Memory B cell (primary cell): ENCODE measurements at regions not wholly inside any gene's neighbourhood (a gene's known extent, or its start where the extent isn't known, plus 50 kb on each side); places are given as distances from the start of the nearest gene placed in this dataset.
A peak's percentile ranks its signal among the peaks of the same experiment; 100 is the strongest.
"Not testable (repeated sequence)": the region's sequence is repeated elsewhere in the genome, so short reads cannot be mapped to it uniquely, and the experiment has no call there.

ENCODE experiments used
- ATAC-seq: fragments of 150-1000 bp; cut with Tn5 transposase; 2 replicates; pipeline ENCODE4 v1.10.0; 2021; ENCODE audit warnings: low read depth, mild to moderate bottlenecking, moderate library complexity
- DNase-seq, 2 donors: peaks; one replicate each; pipeline ENCODE4 v3.0.0; 2022; ENCODE audit warnings: low spot score in 2 of 2
- H3K27ac Mint-ChIP-seq: one replicate; pipeline ENCODE4 v1.8.0; 2022; ENCODE audit warnings: mild to moderate bottlenecking, moderate library complexity, mixed read lengths
- H3K27me3 Mint-ChIP-seq: one replicate; pipeline ENCODE4 v1.8.0; 2022; ENCODE audit warnings: mixed read lengths
- H3K36me3 Mint-ChIP-seq: one replicate; pipeline ENCODE4 v1.8.0; 2022; ENCODE audit warnings: mild to moderate bottlenecking, mixed read lengths
- H3K4me1 Mint-ChIP-seq: one replicate; pipeline ENCODE4 v1.8.0; 2022; ENCODE audit warnings: mixed read lengths
- H3K4me3 Mint-ChIP-seq: one replicate; pipeline ENCODE4 v1.8.0; 2022; ENCODE audit warnings: mild to moderate bottlenecking, moderate library complexity, mixed read lengths
- H3K9me3 Mint-ChIP-seq: one replicate; pipeline ENCODE4 v1.8.0; 2022; ENCODE audit warnings: mixed read lengths

- H3K27me3 Mint-ChIP-seq = no peaks in the 10 kb centered on the region
- H3K4me3 Mint-ChIP-seq = no peak overlapping the region
- H3K36me3 Mint-ChIP-seq = peaks cover 2% of the 10 kb centered on the region
- no peak for ATAC-seq
- no peak overlapping the region for H3K27ac Mint-ChIP-seq
- peaks cover 5% of the 10 kb centered on the region for H3K9me3 Mint-ChIP-seq
- no peaks in the 10 kb centered on the region for H3K4me1 Mint-ChIP-seq
- DNase-seq = no peak
Measured at GRCh38 chrY:19484997-19485396, 259.5 kb downstream of the KDM5D start.

- Mint-ChIP-seq H3K4me1 (no peaks in the 10 kb centered on the region), H3K36me3 (peaks cover 3% of the 10 kb centered on the region), H3K4me3 (no peak overlapping the region), H3K27ac (no peak overlapping the region), H3K27me3 (no peaks in the 10 kb centered on the region), H3K9me3 (no peaks in the 10 kb centered on the region)
- DNase-seq (no peak), ATAC-seq (no peak)
Measured at GRCh38 chrY:19479141-19479540, 265.4 kb downstream of the KDM5D start.

- DNase-seq = no peak
- Mint-ChIP-seq H3K9me3 (no peaks in the 10 kb centered on the region), H3K4me3 (no peak overlapping the region), H3K27ac (no peak overlapping the region), H3K4me1 (no peaks in the 10 kb centered on the region), H3K27me3 (no peaks in the 10 kb centered on the region), H3K36me3 (peaks cover 5% of the 10 kb centered on the region)
- no peak for ATAC-seq
Measured at GRCh38 chrY:19477959-19478358, 266.6 kb downstream of the KDM5D start.

- Mint-ChIP-seq H3K27me3 (no peaks in the 10 kb centered on the region), H3K27ac (no peak overlapping the region), H3K36me3 (no peaks in the 10 kb centered on the region), H3K4me1 (peaks cover 8% of the 10 kb centered on the region), H3K4me3 (no peak overlapping the region), H3K9me3 (no peaks in the 10 kb centered on the region)
- DNase-seq (no peak), ATAC-seq (no peak)
Measured at GRCh38 chrY:19465809-19466208, 278.7 kb downstream of the KDM5D start.

- no peak overlapping the region for H3K27ac Mint-ChIP-seq
- peaks cover 2% of the 10 kb centered on the region for H3K27me3 Mint-ChIP-seq
- H3K4me1 Mint-ChIP-seq = no peaks in the 10 kb centered on the region
- peaks cover 6% of the 10 kb centered on the region for H3K9me3 Mint-ChIP-seq
- no peak overlapping the region for H3K4me3 Mint-ChIP-seq
- no peak for DNase-seq
- no peak for ATAC-seq
- H3K36me3 Mint-ChIP-seq = peaks cover 1% of the 10 kb centered on the region
Measured at GRCh38 chrY:19456855-19457448, 287.6 kb downstream of the KDM5D start.

- peak; percentile 53 for ATAC-seq
- Mint-ChIP-seq H3K4me3 (no peak overlapping the region), H3K4me1 (peaks cover 2% of the 10 kb centered on the region), H3K27me3 (peaks cover 11% of the 10 kb centered on the region), H3K27ac (no peak overlapping the region), H3K36me3 (no peaks in the 10 kb centered on the region), H3K9me3 (no peaks in the 10 kb centered on the region)
- DNase-seq = peak in 1 of 2 donors; percentile 44
Measured at GRCh38 chrY:19433059-19433458, 311.5 kb downstream of the KDM5D start.

- no peak overlapping the region for H3K27ac Mint-ChIP-seq
- H3K27me3 Mint-ChIP-seq = peaks cover 15% of the 10 kb centered on the region
- H3K4me3 Mint-ChIP-seq = no peak overlapping the region
- ATAC-seq (no peak), DNase-seq (no peak)
- H3K9me3 Mint-ChIP-seq = no peaks in the 10 kb centered on the region
- H3K4me1 Mint-ChIP-seq = no peaks in the 10 kb centered on the region
- no peaks in the 10 kb centered on the region for H3K36me3 Mint-ChIP-seq
Measured at GRCh38 chrY:19427736-19428518, 316.6 kb downstream of the KDM5D start.

GRCh38 chrY:19427191-19427590 is 317.3 kb downstream of the KDM5D start:
- not testable (repeated sequence) for DNase-seq, H3K36me3 Mint-ChIP-seq, ATAC-seq, H3K4me1 Mint-ChIP-seq, H3K27ac Mint-ChIP-seq, H3K9me3 Mint-ChIP-seq, H3K4me3 Mint-ChIP-seq
- peaks cover 18% of the 10 kb centered on the region for H3K27me3 Mint-ChIP-seq

- Mint-ChIP-seq H3K27ac (no peak overlapping the region), H3K4me1 (no peaks in the 10 kb centered on the region), H3K9me3 (no peaks in the 10 kb centered on the region), H3K36me3 (no peaks in the 10 kb centered on the region), H3K4me3 (no peak overlapping the region), H3K27me3 (no peaks in the 10 kb centered on the region)
- ATAC-seq (no peak), DNase-seq (no peak)
Measured at GRCh38 chrY:19410980-19411766, 333.4 kb downstream of the KDM5D start.

- no peaks in the 10 kb centered on the region for H3K4me1 Mint-ChIP-seq
- no peaks in the 10 kb centered on the region for H3K9me3 Mint-ChIP-seq
- H3K36me3 Mint-ChIP-seq = no peaks in the 10 kb centered on the region
- DNase-seq = no peak
- no peak overlapping the region for H3K4me3 Mint-ChIP-seq
- no peak for ATAC-seq
- no peak overlapping the region for H3K27ac Mint-ChIP-seq
- H3K27me3 Mint-ChIP-seq = no peaks in the 10 kb centered on the region
Measured at GRCh38 chrY:19406246-19406645, 338.3 kb downstream of the KDM5D start.

- Mint-ChIP-seq H3K27me3 (no peaks in the 10 kb centered on the region), H3K36me3 (no peaks in the 10 kb centered on the region), H3K9me3 (no peaks in the 10 kb centered on the region), H3K4me3 (no peak overlapping the region), H3K27ac (no peak overlapping the region), H3K4me1 (no peaks in the 10 kb centered on the region)
- ATAC-seq = no peak
- DNase-seq = no peak
Measured at GRCh38 chrY:19405598-19405997, 338.9 kb downstream of the KDM5D start.

GRCh38 chrY:19392876-19393275 is 351.6 kb downstream of the KDM5D start:
- Mint-ChIP-seq H3K4me3 (no peak overlapping the region), H3K27me3 (peaks cover 2% of the 10 kb centered on the region), H3K4me1 (no peaks in the 10 kb centered on the region), H3K27ac (no peak overlapping the region), H3K36me3 (no peaks in the 10 kb centered on the region), H3K9me3 (no peaks in the 10 kb centered on the region)
- DNase-seq = no peak
- no peak for ATAC-seq

- Mint-ChIP-seq H3K9me3 (no peaks in the 10 kb centered on the region), H3K4me3 (no peak overlapping the region), H3K27me3 (peaks cover 2% of the 10 kb centered on the region), H3K36me3 (no peaks in the 10 kb centered on the region), H3K4me1 (no peaks in the 10 kb centered on the region), H3K27ac (no peak overlapping the region)
- DNase-seq = no peak
- ATAC-seq = no peak
Measured at GRCh38 chrY:19391922-19392321, 352.6 kb downstream of the KDM5D start.

GRCh38 chrY:19365321-19365720 is 379.2 kb downstream of the KDM5D start:
- ATAC-seq (no peak), DNase-seq (no peak)
- H3K27me3 Mint-ChIP-seq = no peaks in the 10 kb centered on the region
- no peaks in the 10 kb centered on the region for H3K36me3 Mint-ChIP-seq
- no peak overlapping the region for H3K4me3 Mint-ChIP-seq
- H3K4me1 Mint-ChIP-seq = no peaks in the 10 kb centered on the region
- H3K27ac Mint-ChIP-seq = no peak overlapping the region
- no peaks in the 10 kb centered on the region for H3K9me3 Mint-ChIP-seq
